ENCODE measurements at regions not wholly inside any gene's neighbourhood (a gene's known extent, or its start where the extent isn't known, plus 50 kb on each side); places are given as distances from the start of the nearest gene placed in this dataset.

- peak in 1 of 2 donors; percentile 5 for DNase-seq (ENCODE audit: low read depth in 2 of 2)
- TF ChIP-seq CTCF (IDR thresholded peaks at IDR 0.05; ENCODE audit: low read depth, low read length): no peak
- H3K4me3 ChIP-seq (replicated peaks in 1 of 2; ENCODE audit: low read depth in 2 of 2, low read length in 2 of 2): no peak overlapping the region
Measured at GRCh38 chr6:73943930-73944652, 248.1 kb downstream of the CD109 start.

GRCh38 chr6:73943411-73943810, 247.4 kb downstream of the CD109 start:
- DNase-seq (ENCODE audit: low read depth in 2 of 2): no peak
- H3K4me3 ChIP-seq (replicated peaks in 1 of 2; ENCODE audit: low read depth in 2 of 2, low read length in 2 of 2): no peak overlapping the region
- no peak for TF ChIP-seq CTCF (IDR thresholded peaks at IDR 0.05; ENCODE audit: low read depth, low read length)

GRCh38 chr6:73942592-73943186, 246.7 kb downstream of the CD109 start:
- TF ChIP-seq CTCF (IDR thresholded peaks at IDR 0.05; ENCODE audit: low read depth, low read length): peak; percentile 8
- no peak overlapping the region for H3K4me3 ChIP-seq (replicated peaks in 1 of 2; ENCODE audit: low read depth in 2 of 2, low read length in 2 of 2)
- peak in 1 of 2 donors; percentile 59 for DNase-seq (ENCODE audit: low read depth in 2 of 2)

GRCh38 chr6:73941892-73942291, 245.9 kb downstream of the CD109 start:
- H3K4me3 ChIP-seq (replicated peaks in 1 of 2; ENCODE audit: low read depth in 2 of 2, low read length in 2 of 2): no peak overlapping the region
- TF ChIP-seq CTCF (IDR thresholded peaks at IDR 0.05; ENCODE audit: low read depth, low read length): no peak

GRCh38 chr6:73937805-73938204, 241.8 kb downstream of the CD109 start:
- H3K4me3 ChIP-seq (replicated peaks in 1 of 2; ENCODE audit: low read depth in 2 of 2, low read length in 2 of 2): no peak overlapping the region
- no peak for DNase-seq (ENCODE audit: low read depth in 2 of 2)
- no peak for TF ChIP-seq CTCF (IDR thresholded peaks at IDR 0.05; ENCODE audit: low read depth, low read length)

More at GRCh38 chr6:73941892-73942291, 245.9 kb downstream of the CD109 start:
- DNase-seq (ENCODE audit: low read depth in 2 of 2): no peak

GRCh38 chr6:73932866-73933265, 236.9 kb downstream of the CD109 start:
- no peak for TF ChIP-seq CTCF (IDR thresholded peaks at IDR 0.05; ENCODE audit: low read depth, low read length)
- no peak for DNase-seq (ENCODE audit: low read depth in 2 of 2)
- no peak overlapping the region for H3K4me3 ChIP-seq (replicated peaks in 1 of 2; ENCODE audit: low read depth in 2 of 2, low read length in 2 of 2)
